ENCODE measurements at regions not wholly inside any gene's neighbourhood (a gene's known extent, or its start where the extent isn't known, plus 50 kb on each side); places are given as distances from the start of the nearest gene placed in this dataset.
A peak's percentile ranks its signal among the peaks of the same experiment; 100 is the strongest.

DNA sequence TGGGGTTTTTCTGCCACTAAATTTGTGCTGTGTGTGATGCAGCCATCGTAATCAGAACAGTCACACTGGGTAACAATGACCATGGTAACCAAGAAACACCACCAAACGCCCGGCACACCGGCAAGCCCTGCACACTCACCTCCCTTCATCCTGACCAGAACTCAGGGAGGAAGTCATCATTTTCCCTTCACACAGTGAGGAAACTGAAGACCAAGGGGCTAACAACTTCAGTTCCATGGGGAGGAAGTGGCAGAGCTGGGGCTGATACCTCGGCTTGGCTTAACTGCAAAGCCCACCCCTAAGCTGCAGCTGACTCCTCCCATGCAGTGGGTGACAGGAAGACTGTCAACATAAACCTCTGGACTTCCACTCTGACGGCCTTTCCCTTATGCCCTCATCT lies 69.3 kb upstream of the BCAR3 start:
- DNase-seq (ENCODE audit: low read depth, low spot score): peak; percentile 84
- peak overlapping the region; percentile 52 for H3K4me3 ChIP-seq (ENCODE audit: low read length)

DNA sequence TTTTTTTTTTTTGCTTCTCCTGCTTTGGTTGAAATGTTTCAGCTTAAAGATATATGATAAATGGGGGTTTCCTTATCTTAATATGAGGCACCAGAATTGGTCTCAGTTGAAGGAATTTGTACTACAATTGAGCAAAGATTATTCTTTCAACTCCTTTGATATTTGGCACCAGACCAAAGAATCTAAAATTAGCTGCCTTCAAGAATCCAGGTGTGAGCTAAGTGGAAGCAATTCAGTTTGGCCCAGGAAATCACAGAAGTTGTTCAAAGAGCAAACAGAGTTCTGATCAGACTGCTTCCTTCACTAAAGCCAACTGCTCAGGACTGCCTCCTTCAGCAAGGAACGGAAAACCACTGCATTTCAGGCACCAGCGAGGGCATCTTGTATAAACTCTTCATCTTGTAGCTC lies 68.3 kb upstream of the BCAR3 start:
- peak; percentile 98 for DNase-seq (ENCODE audit: low read depth, low spot score)

DNA sequence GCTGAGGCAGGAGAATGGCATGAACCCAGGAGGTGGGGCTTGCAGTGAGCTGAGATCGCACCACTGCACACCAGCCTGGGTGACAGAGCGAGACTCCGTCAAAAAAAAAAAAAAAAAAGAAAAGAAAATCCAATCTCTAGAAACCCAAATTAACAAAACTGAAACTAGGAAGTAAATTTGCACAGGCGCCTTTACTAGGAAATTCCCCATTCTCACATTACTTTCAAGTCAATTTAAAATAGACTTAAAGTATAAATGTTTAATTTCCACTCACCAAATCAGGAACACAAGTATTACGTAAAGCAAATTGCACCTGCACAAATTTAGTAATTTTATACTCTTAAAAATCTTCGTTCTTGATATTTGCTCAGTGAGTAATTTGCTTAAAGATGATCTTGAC lies 67.8 kb upstream of the BCAR3 start:
- peak overlapping the region; percentile 17 for H3K4me3 ChIP-seq (ENCODE audit: low read length)
- DNase-seq (ENCODE audit: low read depth, low spot score): no peak

More for the DNA sequence above, 68.3 kb upstream of the BCAR3 start:
- H3K4me3 ChIP-seq (ENCODE audit: low read length): peak overlapping the region; percentile 52

DNA sequence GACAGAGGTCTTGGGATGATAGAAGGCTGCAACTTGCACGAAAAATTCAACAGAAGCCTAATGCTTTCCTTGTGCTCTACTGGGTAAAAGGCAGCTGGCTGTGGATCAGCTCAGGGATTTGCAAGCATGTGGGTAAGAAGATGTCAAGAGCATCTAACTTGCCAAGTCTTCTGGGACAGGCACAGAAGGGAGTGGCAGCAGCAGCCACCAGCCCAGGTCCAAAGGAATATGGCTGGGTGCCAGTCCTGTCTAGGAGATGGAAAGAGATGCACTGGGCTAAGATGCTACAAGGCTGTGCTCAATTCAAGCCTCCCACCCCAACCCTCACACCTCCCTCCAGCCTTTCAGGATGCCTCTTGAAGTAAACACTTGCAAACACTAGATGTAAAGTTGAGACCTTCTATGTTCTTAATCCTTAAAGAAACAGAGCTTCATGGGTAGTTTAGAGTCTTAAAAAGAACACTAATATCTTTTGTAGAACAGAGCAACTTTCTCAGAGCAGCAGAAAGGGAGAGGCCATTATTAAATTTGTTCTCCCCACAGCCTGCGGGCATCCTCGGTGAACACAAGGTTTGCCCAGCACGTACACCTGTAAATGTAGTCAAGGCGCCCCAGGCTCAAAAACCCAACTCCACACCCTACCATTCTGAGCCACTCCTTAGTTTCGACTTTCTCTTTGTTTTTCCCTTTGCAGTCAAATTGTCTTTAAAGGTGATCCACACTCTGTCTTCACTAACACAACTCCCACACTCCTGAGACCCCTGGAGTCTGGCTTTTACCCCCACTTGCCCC lies 64.6 kb upstream of the BCAR3 start:
- H3K4me3 ChIP-seq (ENCODE audit: low read length): no peak overlapping the region
- no peak for DNase-seq (ENCODE audit: low read depth, low spot score)

DNA sequence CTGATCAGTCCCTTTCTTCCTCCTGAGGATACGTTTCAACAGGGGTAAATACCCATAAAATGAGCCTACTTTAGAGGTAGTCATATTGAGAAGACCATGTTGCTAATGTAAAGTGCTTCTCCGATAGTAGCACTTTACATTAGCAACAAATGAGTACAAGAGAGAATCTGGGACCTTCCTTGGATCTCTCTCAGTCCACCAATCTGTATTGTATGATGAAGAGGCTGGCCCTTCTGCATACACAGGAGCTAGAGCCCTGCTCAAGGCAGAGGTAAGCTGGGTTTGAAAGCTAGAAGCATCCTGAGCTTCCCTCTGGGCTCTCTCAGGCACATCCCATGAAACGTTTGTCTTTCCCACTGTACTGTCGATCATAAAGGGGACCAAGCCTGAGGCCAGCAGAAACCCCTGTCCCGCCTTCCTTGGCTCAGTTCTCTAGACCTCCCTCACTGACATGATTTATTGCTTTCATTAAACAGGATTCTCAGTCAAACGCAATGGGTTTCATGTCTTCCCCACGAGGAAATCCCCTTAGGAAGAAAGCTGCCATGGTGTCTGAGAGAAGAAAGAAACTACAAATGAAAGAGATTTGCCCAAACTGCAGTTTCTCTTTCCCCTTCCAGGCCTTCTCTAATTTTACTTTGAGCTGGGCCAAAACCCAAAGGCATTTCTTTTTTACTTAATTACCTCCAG lies 62.8 kb upstream of the BCAR3 start:
- H3K4me3 ChIP-seq (ENCODE audit: low read length): no peak overlapping the region
- DNase-seq (ENCODE audit: low read depth, low spot score): no peak

DNA sequence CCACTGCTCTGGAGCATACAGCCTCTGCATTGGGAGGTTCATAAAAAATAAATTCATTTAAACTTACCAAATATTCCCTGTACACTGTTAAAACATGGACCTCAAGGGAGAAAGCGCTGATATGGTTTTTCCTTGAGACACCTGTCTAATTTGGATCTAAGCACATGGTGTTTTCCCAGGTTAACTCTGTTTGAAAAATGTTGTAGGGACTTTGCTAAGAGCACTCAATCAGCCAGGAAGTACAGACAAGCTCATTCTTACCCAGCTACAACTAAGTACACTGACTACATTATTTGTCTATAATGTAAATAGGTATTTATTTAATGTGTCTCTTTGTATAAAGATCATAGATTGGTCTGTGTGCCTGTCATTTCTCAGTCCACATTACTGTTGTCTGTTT lies 61.8 kb upstream of the BCAR3 start:
- no peak overlapping the region for H3K4me3 ChIP-seq (ENCODE audit: low read length)
- DNase-seq (ENCODE audit: low read depth, low spot score): no peak

DNA sequence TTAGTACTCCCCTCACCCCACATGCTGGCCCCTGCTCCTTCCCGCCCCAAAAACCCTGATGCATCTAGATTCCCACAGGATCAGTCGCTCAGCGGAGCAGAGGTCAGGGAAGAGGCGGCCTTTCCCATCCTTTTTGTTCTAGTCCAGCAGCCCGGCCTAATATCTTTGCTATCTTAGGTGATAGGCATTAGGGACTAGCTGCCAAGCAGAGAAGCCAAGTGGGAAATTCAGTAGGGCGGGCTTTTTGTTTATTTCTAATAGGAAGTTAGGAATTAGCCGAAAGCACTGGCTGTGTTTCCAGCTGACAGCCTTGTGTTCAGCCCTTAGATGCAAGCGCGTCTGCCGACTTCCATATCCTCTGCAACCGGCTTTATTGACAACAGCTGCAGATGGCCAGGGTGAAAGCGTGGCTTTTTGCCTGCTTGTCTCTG lies 59.0 kb upstream of the BCAR3 start:
- DNase-seq (ENCODE audit: low read depth, low spot score): no peak
- no peak overlapping the region for H3K4me3 ChIP-seq (ENCODE audit: low read length)

DNA sequence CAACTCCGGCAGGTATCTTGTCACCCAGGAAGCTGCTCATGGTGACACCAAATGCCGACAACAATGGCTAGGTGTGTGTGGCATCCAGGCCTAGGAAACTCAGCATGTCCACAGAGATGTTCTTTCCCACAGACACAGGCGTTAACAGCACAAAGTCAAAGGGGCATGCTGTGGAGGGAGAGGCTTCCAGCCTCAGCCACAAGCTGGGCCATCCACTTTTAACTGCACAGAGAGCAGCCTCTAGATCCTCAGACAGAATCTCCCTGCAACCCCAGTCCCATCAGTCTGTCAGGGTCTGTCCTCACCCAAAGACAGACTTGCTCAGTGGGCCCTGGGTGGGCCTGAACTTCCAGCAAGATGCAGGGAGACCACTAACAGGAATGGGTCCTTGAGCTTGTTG lies 58.5 kb upstream of the BCAR3 start:
- no peak overlapping the region for H3K4me3 ChIP-seq (ENCODE audit: low read length)
- no peak for DNase-seq (ENCODE audit: low read depth, low spot score)

DNA sequence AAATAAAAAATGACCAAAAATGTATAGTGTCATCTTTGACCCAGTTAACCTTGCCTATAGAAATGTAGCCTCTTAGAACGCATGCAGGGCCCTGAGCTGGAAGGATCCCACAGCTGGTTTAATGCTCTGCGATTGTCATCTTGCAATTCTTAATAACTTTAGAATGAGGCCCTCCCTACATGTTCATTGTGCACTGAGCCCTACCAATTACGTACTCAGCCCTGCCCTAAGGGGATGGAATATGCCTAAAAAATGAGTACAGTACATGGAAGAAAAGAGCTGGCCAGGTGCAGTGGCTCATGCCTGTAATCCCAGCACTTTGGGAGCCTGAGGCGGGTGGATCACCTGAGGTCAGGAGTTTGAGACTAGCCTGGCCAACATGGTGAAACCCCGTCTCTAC lies 57.8 kb upstream of the BCAR3 start:
- DNase-seq (ENCODE audit: low read depth, low spot score): no peak
- no peak overlapping the region for H3K4me3 ChIP-seq (ENCODE audit: low read length)

DNA sequence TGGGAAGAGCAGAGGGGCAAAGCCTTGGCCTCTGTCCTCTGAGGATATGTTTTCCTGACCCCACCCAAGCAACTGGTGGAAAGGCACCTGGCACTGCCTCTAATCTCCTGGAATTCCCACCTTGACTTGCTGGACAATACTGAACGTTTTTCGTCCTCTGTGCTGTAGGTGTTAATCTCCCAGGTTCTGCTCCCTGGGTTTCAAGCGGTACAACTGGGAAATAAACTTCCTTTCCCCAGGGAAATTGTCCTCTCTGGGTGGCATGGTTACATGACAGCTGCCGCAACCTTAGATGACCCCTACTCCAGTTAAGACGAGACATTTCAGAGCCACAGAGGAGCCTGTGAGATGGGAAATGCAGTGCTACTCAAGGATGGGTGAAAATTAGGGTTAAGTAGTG lies 57.3 kb upstream of the BCAR3 start:
- no peak for DNase-seq (ENCODE audit: low read depth, low spot score)
- H3K4me3 ChIP-seq (ENCODE audit: low read length): no peak overlapping the region

DNA sequence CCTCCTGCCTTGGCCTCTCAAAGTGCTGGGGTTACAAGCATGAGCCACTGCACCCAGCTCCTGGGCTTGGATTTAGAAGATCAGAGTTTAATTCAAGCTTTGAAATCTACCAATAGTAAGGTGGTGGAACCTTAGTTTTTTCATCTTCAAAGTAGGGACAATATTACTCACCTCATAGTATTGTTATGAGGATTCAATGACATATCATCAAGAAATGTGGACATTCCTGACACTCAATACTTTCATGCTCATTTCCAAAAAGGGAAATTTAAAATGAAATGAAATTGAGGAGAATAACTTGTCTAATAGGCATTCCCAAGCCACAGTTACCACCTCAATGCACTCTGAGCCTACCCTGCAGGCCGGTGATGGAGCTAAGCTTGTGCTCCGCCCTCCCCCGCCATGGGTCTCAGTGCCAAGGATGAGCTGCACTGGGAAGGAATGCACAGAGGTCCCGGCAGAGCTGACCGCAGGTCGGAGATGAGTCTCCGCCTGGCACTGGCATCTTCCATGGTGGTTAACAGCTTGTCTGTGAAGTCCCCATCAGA lies 56.5 kb upstream of the BCAR3 start:
- no peak overlapping the region for H3K4me3 ChIP-seq (ENCODE audit: low read length)
- no peak for DNase-seq (ENCODE audit: low read depth, low spot score)

DNA sequence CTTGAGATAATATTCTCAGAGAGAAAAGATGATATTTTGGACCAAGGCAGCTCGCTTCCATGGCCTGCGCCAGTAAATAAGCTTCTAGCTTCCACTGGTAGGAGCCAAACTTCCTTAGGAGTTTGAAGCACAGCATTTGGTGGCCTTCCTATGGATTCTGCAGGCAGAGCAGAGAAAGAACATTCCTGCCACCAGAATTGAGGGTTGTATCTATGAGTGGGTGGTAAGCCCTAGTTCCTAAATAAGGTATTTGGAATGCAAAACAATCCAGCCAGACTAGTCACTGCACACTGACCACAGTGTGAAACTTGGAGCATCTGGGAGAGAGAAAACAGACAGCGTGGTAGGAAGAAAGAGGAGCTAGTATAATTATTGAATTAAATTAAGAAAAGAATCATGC lies 54.1 kb upstream of the BCAR3 start:
- no peak for DNase-seq (ENCODE audit: low read depth, low spot score)
- no peak overlapping the region for H3K4me3 ChIP-seq (ENCODE audit: low read length)

DNA sequence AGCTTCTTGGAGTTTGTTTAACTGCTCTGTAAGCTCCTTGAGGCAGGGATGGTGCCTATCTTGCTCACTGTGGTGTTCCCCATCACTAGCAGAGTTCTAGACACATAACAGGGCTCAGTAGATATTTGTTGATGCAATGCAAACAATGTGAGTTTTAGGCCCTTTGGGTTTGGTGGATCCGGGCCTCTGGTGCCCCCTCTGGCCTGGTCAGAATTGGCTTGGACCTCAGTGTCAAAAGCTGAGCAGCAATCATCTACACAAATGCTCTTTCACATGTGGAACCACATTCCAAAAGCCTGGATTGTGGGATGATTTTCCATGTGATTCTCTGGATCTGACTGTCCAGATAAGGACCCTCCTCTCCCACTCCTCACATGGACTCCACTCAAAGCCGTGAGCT lies 53.4 kb upstream of the BCAR3 start:
- no peak overlapping the region for H3K4me3 ChIP-seq (ENCODE audit: low read length)
- no peak for DNase-seq (ENCODE audit: low read depth, low spot score)

DNA sequence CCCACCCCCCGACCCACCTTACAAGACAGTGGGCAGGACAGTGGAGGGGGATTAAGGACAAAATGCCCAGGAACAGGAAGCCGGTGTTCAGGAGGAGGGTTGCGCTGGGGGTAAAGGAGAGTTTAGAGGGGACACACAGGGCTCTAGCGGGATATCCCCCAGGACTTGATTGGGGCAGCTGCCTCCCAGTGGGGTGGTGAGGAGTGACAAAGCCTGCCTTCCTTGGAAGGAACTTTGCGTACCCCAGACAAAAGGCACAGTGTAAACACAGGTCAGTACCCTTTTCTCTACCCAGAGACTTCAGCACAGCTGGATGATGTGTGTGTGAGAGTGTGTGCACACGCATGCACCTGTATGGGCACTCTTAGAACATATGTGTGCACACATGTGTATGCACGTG lies 51.7 kb upstream of the BCAR3 start:
- no peak for DNase-seq (ENCODE audit: low read depth, low spot score)
- no peak overlapping the region for H3K4me3 ChIP-seq (ENCODE audit: low read length)

DNA sequence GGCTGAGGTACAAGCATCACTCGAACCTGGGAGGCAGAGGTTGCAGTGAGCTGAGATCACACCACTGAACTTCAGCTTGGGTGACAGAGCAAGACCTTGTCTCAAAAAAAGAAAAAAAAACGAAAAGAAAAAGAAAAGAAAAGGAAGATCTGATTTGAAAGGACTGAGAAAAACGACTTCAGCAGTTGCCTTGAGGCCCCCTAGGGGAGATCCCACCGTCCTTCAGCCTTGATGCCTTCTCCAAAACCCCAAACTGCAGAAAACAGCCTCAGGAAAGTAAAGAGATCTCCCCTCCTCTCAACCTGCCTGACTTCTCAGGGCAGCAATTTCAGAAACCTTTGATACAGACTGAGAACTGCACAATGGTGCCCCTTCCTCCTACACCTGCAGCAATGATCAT lies 50.9 kb upstream of the BCAR3 start:
- no peak for DNase-seq (ENCODE audit: low read depth, low spot score)
- no peak overlapping the region for H3K4me3 ChIP-seq (ENCODE audit: low read length)
